H1 (cell line): ENCODE measurements at regions not wholly inside any gene's neighbourhood (a gene's known extent, or its start where the extent isn't known, plus 50 kb on each side); places are given as distances from the start of the nearest gene placed in this dataset.

Experiments used
- CTCF ChIA-PET: fragments of 300-600 bp; sonication (Branson Sonifier 250); formaldehyde crosslinking; loops from one replicate; lab custom pipeline; 2021; ENCODE audit not compliant: partially characterized antibody; lab: Charles Lee
- POLR2A ChIA-PET: fragments of 300-600 bp; sonication (Branson Sonifier 250); formaldehyde crosslinking; loops from one replicate; lab custom pipeline; 2021; ENCODE audit warnings: inconsistent platforms; ENCODE audit not compliant: partially characterized antibody; lab: Charles Lee
- DNase-seq, 2 experiments: peaks; one replicate each; pipeline versions ENCODE4 v3.0.0 to v3.0.0-alpha.2; 2010 to 2022; ENCODE audit warnings: low spot score in 2 of 2, low read depth in 1 of 2, mixed read lengths in 1 of 2
- FAIRE-seq: peaks from 2 replicates; lab custom pipeline; 2011; peaks lifted over from hg19 to GRCh38; lab: Jason Lieb, UNC
- H2AFZ ChIP-seq: 2 replicates; pipeline ENCODE4 v1.8.1; 2012; ENCODE audit warnings: low read length, inconsistent platforms
- H2AK5ac ChIP-seq: 2 replicates; pipeline ENCODE4 v1.6.1; 2013; ENCODE audit warnings: low read depth, low read length
- H2BK120ac ChIP-seq: replicated peaks from 2 replicates; pipeline ENCODE3; 2013; ENCODE audit warnings: low read depth, low read length, inconsistent platforms
- H2BK12ac ChIP-seq: 2 replicates; pipeline ENCODE4 v1.6.1; 2013; ENCODE audit warnings: low read depth, low read length
- H2BK15ac ChIP-seq: 2 replicates; pipeline ENCODE4 v1.6.1; 2013; ENCODE audit warnings: low read length
- H2BK20ac ChIP-seq: 2 replicates; pipeline ENCODE4 v1.6.1; 2013; ENCODE audit warnings: low read length
- H2BK5ac ChIP-seq: 2 replicates; pipeline ENCODE4 v1.6.1; 2013; ENCODE audit warnings: low read depth, low read length
- H3K14ac ChIP-seq: 2 replicates; pipeline ENCODE4 v1.6.1; 2013; ENCODE audit warnings: inconsistent platforms; ENCODE audit not compliant: insufficient read length
- H3K18ac ChIP-seq: 2 replicates; pipeline ENCODE4 v1.6.1; 2013; ENCODE audit warnings: low read length; ENCODE audit errors: extremely low read depth
- H3K23ac ChIP-seq: 2 replicates; pipeline ENCODE4 v1.6.1; 2013; ENCODE audit warnings: inconsistent platforms; ENCODE audit not compliant: insufficient read length
- H3K23me2 ChIP-seq: 2 replicates; pipeline ENCODE4 v1.6.1; 2013; ENCODE audit warnings: low read depth, low read length
- H3K27ac ChIP-seq: 2 replicates; pipeline ENCODE4 v1.6.1; 2011; ENCODE audit warnings: low read depth, low read length, inconsistent platforms
- H3K27me3 ChIP-seq, 4 experiments: replicated peaks in 1 of 4; 1 replicate in 1 of 4; 2 replicates in 3 of 4; pipeline versions ENCODE4 v1.6.1 to v1.8.1; 2011 to 2013; ENCODE audit warnings: low read length in 3 of 4, mild to moderate bottlenecking in 3 of 4, inconsistent platforms in 2 of 4, mixed read lengths in 2 of 4, moderate library complexity in 1 of 4; ENCODE audit not compliant: control insufficient read depth in 3 of 4, insufficient read depth in 3 of 4; ENCODE audit errors: extremely low read depth in 1 of 4
- H3K36me3 ChIP-seq, 4 experiments: 2 replicates each; pipeline versions ENCODE4 v1.6.1 to v1.8.1; 2011 to 2013; ENCODE audit warnings: mild to moderate bottlenecking in 4 of 4, low read length in 3 of 4, moderate library complexity in 2 of 4, control low read depth in 1 of 4, inconsistent platforms in 1 of 4; ENCODE audit not compliant: insufficient read depth in 4 of 4, control insufficient read depth in 2 of 4
- H3K4ac ChIP-seq: replicated peaks from 2 replicates; pipeline ENCODE3; 2013; ENCODE audit warnings: low read length, low read depth, mixed read lengths, inconsistent platforms; ENCODE audit not compliant: insufficient read length
- H3K4me1 ChIP-seq, 4 experiments: replicated peaks in 1 of 4; 1 replicate in 1 of 4; 2 replicates in 3 of 4; pipeline versions ENCODE4 v1.6.1 to v1.8.1; 2011 to 2013; ENCODE audit warnings: low read length in 3 of 4, inconsistent platforms in 2 of 4, mixed read lengths in 1 of 4; ENCODE audit not compliant: insufficient read depth in 4 of 4, control insufficient read depth in 3 of 4
- H3K4me2 ChIP-seq, 2 experiments: 2 replicates each; pipeline versions ENCODE4 v1.6.1 to v1.8.1; 2011 to 2013; ENCODE audit warnings: low read depth in 2 of 2, low read length in 2 of 2, control low read depth in 1 of 2, inconsistent platforms in 1 of 2, mild to moderate bottlenecking in 1 of 2; ENCODE audit not compliant: insufficient read depth in 1 of 2
- H3K4me3 ChIP-seq, 4 experiments: fragments of 200-600, 300-600 bp in 1 of 4; sonication (generic), shearing (Covaris generic), sonication (Bioruptor Twin) in 1 of 4; 2 replicates each; pipeline versions ENCODE4 v1.5.1 to v1.8.1; 2011 to 2016; ENCODE audit warnings: low read length in 4 of 4, low read depth in 3 of 4, control low read depth in 2 of 4, inconsistent platforms in 2 of 4, mild to moderate bottlenecking in 2 of 4, mixed read lengths in 1 of 4, moderate library complexity in 1 of 4; ENCODE audit not compliant: insufficient read depth in 2 of 4; ENCODE audit errors: extremely low read depth in 1 of 4
- H3K56ac ChIP-seq: replicated peaks from 2 replicates; pipeline ENCODE3; 2013; ENCODE audit warnings: low read depth, mild to moderate bottlenecking, mixed read lengths, low read length, inconsistent platforms; ENCODE audit not compliant: insufficient read length
- H3K79me1 ChIP-seq: 2 replicates; pipeline ENCODE4 v1.6.1; 2013; ENCODE audit warnings: low read depth, low read length, control low read depth
- H3K79me2 ChIP-seq, 2 experiments: 2 replicates each; pipeline versions ENCODE4 v1.6.1 to v1.8.1; 2012 to 2013; ENCODE audit warnings: low read length in 2 of 2, mild to moderate bottlenecking in 2 of 2, inconsistent platforms in 1 of 2; ENCODE audit not compliant: insufficient read depth in 2 of 2, control insufficient read depth in 1 of 2
- H3K9ac ChIP-seq, 4 experiments: replicated peaks in 1 of 4; 1 replicate in 1 of 4; 2 replicates in 3 of 4; pipeline versions ENCODE4 v1.6.1 to v1.8.1; 2011 to 2013; ENCODE audit warnings: low read depth in 3 of 4, low read length in 3 of 4, control low read depth in 2 of 4, mild to moderate bottlenecking in 2 of 4, moderate library complexity in 2 of 4, inconsistent platforms in 1 of 4; ENCODE audit errors: extremely low read depth in 1 of 4
- H3K9me3 ChIP-seq, 2 experiments: 2 replicates each; pipeline versions ENCODE4 v1.6.1 to v1.8.1; 2012 to 2013; ENCODE audit warnings: mild to moderate bottlenecking in 2 of 2, moderate library complexity in 2 of 2, control low read depth in 1 of 2, inconsistent platforms in 1 of 2, low read depth in 1 of 2, low read length in 1 of 2, mixed read lengths in 1 of 2; ENCODE audit not compliant: insufficient read depth in 2 of 2
- H4K20me1 ChIP-seq, 2 experiments: replicated peaks in 1 of 2; 2 replicates each; pipeline versions ENCODE3 to v1.8.1; 2011 to 2013; ENCODE audit warnings: inconsistent platforms in 2 of 2, low read length in 2 of 2, mild to moderate bottlenecking in 1 of 2; ENCODE audit not compliant: insufficient read depth in 2 of 2, control insufficient read depth in 1 of 2
- H4K5ac ChIP-seq: 2 replicates; pipeline ENCODE4 v1.6.1; 2013; ENCODE audit warnings: low read length, low read depth, mixed read lengths, inconsistent platforms; ENCODE audit not compliant: insufficient read length
- H4K8ac ChIP-seq: 2 replicates; pipeline ENCODE4 v1.8.0; 2013; ENCODE audit warnings: mild to moderate bottlenecking, moderate library complexity, low read length, inconsistent platforms; ENCODE audit not compliant: insufficient read depth; ENCODE audit errors: extremely low read depth
- H4K91ac ChIP-seq: replicated peaks from 2 replicates; pipeline ENCODE3; 2013; ENCODE audit warnings: low read length, mixed read lengths, inconsistent platforms; ENCODE audit not compliant: insufficient read length
- CBX5 ChIP-seq: fragments of 300-800, 300-1000 bp; sonication (generic); IDR thresholded peaks from 2 replicates; pipeline ENCODE4 v1.7.1; 2016; ENCODE audit warnings: antibody characterized with exemption, low read length, low read depth
- EGR1 ChIP-seq: IDR thresholded peaks from 2 replicates; pipeline ENCODE4 v1.6.1; 2011; ENCODE audit warnings: low read depth, low read length, borderline replicate concordance
- EZH2 ChIP-seq: fragments of 200-600 bp; sonication (generic); IDR thresholded peaks from 2 replicates; pipeline ENCODE4 v1.7.1; 2012; ENCODE audit warnings: low read depth, mild to moderate bottlenecking, moderate library complexity, low read length, inconsistent platforms; ENCODE audit not compliant: severe bottlenecking
- GTF2F1 ChIP-seq: IDR thresholded peaks from 2 replicates; pipeline ENCODE4 v1.6.1; 2012; ENCODE audit warnings: low read depth, low read length, improper control_type of control experiment, borderline replicate concordance
- KDM1A ChIP-seq: fragments of 200-600, 300-600 bp; sonication (generic); IDR thresholded peaks from 2 replicates; pipeline ENCODE4 v1.7.1; 2016; ENCODE audit warnings: mild to moderate bottlenecking, low read length, borderline replicate concordance
- KDM5A ChIP-seq: fragments of 200-600 bp; IDR thresholded peaks from 2 replicates; pipeline ENCODE4 v1.7.1; 2012; ENCODE audit warnings: mild to moderate bottlenecking, low read length, inconsistent platforms, mixed read lengths
- MAX ChIP-seq: IDR thresholded peaks from 2 replicates; pipeline ENCODE4 v1.6.1; 2012; ENCODE audit warnings: inconsistent platforms
- RAD21 ChIP-seq, 2 experiments: IDR thresholded peaks in 1 of 2; conservative IDR thresholded peaks in 1 of 2; 2 replicates each; pipeline ENCODE4 v1.6.1; 2011; ENCODE audit warnings: low read depth in 2 of 2, low read length in 2 of 2, improper control_type of control experiment in 1 of 2, inconsistent platforms in 1 of 2, mild to moderate bottlenecking in 1 of 2, moderate library complexity in 1 of 2
- RBBP5 ChIP-seq: IDR thresholded peaks from 2 replicates; pipeline ENCODE4 v1.7.1; 2012; ENCODE audit warnings: low read depth, mild to moderate bottlenecking, inconsistent platforms, low read length, moderate library complexity, borderline replicate concordance
- RNF2 ChIP-seq: fragments of 200-900, 300-1000 bp; sonication (generic); IDR thresholded peaks from 2 replicates; pipeline ENCODE4 v1.7.1; 2016; ENCODE audit warnings: borderline replicate concordance, low read depth, mild to moderate bottlenecking, antibody characterized with exemption, low read length; ENCODE audit not compliant: poor library complexity, severe bottlenecking; ENCODE audit errors: missing control alignments
- SP2 ChIP-seq: IDR thresholded peaks from 2 replicates; pipeline ENCODE4 v1.6.1; 2012; ENCODE audit warnings: mild to moderate bottlenecking, low read length, inconsistent platforms
- SP4 ChIP-seq: IDR thresholded peaks from 2 replicates; pipeline ENCODE4 v1.6.1; 2012; ENCODE audit warnings: low read length, inconsistent platforms
- SRF ChIP-seq: IDR thresholded peaks from 2 replicates; pipeline ENCODE4 v1.6.1; 2011; ENCODE audit warnings: mild to moderate bottlenecking, low read depth, low read length, moderate library complexity
- TBP ChIP-seq: IDR thresholded peaks from 2 replicates; pipeline ENCODE4 v1.6.1; 2011; ENCODE audit warnings: low read depth, low read length, improper control_type of control experiment
- WGBS, 2 experiments: shearing (Covaris generic) in 1 of 2; methylation state at CpG; one replicate each; pipeline versions ENCODE4 v1.1.6 to v1.1.7; 2013 to 2015; ENCODE audit warnings: low lambda C conversion rate in 2 of 2, mixed read lengths in 2 of 2, inconsistent platforms in 1 of 2, low coverage in 1 of 2, missing lambda C conversion rate in 1 of 2; ENCODE audit not compliant: insufficient replicate concordance in 2 of 2, insufficient coverage in 1 of 2, insufficient read length in 1 of 2; ENCODE audit errors: extremely low coverage in 1 of 2, missing lambda C conversion rate in 1 of 2; 5-methylcytosine and 5-hydroxymethylcytosine counted together

- Histone ChIP-seq H4K20me1 (no peaks in the 10 kb centered on the region), H3K4me2 (no peak overlapping the region)
- POLR2A ChIA-PET, result no interaction called here
- no peak for TF ChIP-seq SP4
- TF ChIP-seq KDM5A, result no peak
- TF ChIP-seq TBP, result no peak
- TF ChIP-seq RBBP5, result no peak
- TF ChIP-seq KDM1A, result no peak
- TF ChIP-seq RAD21 (IDR thresholded peaks at IDR 0.05 in 1 of 2, conservative IDR thresholded peaks at IDR 0.05 in 1 of 2; ENCODE audit: low read depth in 2 of 2, low read length in 2 of 2), result no peak
- no peak for TF ChIP-seq RNF2
- TF ChIP-seq MAX, result no peak
- no peak for TF ChIP-seq CBX5
- no peak for TF ChIP-seq SP2
- no peak for TF ChIP-seq EZH2
- no peak for TF ChIP-seq GTF2F1
- TF ChIP-seq SRF, result no peak
- TF ChIP-seq EGR1, result no peak
Observed at GRCh38 chr11:97487387-97487786, 1097.6 kb downstream of the JRKL start.

More at GRCh38 chr11:97487387-97487786, 1097.6 kb downstream of the JRKL start:
- no peak overlapping the region for H2BK120ac ChIP-seq
- H3K23me2 ChIP-seq, result no peaks in the 10 kb centered on the region
- no peaks in the 10 kb centered on the region for H3K9me3 ChIP-seq
- DNase-seq, result no peak
- no peaks in the 10 kb centered on the region for H3K79me1 ChIP-seq
- no peak overlapping the region for H3K56ac ChIP-seq
- H2AK5ac ChIP-seq, result no peak overlapping the region
- H4K91ac ChIP-seq, result no peak overlapping the region
- H3K9ac ChIP-seq, result no peak overlapping the region
- no peaks in the 10 kb centered on the region for H3K4me1 ChIP-seq
- no peaks in the 10 kb centered on the region for H3K27me3 ChIP-seq
- H2BK20ac ChIP-seq, result no peak overlapping the region
- no peak overlapping the region for H2AFZ ChIP-seq
- H3K23ac ChIP-seq, result no peak overlapping the region
- H3K36me3 ChIP-seq, result no peaks in the 10 kb centered on the region
- no peak overlapping the region for H2BK5ac ChIP-seq
- no peak overlapping the region for H2BK12ac ChIP-seq
- H3K4ac ChIP-seq, result no peak overlapping the region
- no peak overlapping the region for H4K5ac ChIP-seq
- CTCF ChIA-PET, result interaction anchor here (1.1 kb wide), 1 partner anchor 10 kb away, joined by 3 read pairs; no protein-coding TSS in a partner anchor
- WGBS, 2 experiments, result 95% methylated on average over 3 of the region's 3 CpGs; no CpG with 5 or more reads in 1 of the 2 experiments
- no peaks in the 10 kb centered on the region for H3K79me2 ChIP-seq
- no peak for FAIRE-seq
- no peak overlapping the region for H3K18ac ChIP-seq
- no peak overlapping the region for H3K4me3 ChIP-seq
- H3K27ac ChIP-seq, result no peak overlapping the region
- H4K8ac ChIP-seq, result no peak overlapping the region
- no peak overlapping the region for H3K14ac ChIP-seq
- H2BK15ac ChIP-seq, result no peak overlapping the region
